ENCODE measurements at regions not wholly inside any gene's neighbourhood (a gene's known extent, or its start where the extent isn't known, plus 50 kb on each side); places are given as distances from the start of the nearest gene placed in this dataset.

DNA sequence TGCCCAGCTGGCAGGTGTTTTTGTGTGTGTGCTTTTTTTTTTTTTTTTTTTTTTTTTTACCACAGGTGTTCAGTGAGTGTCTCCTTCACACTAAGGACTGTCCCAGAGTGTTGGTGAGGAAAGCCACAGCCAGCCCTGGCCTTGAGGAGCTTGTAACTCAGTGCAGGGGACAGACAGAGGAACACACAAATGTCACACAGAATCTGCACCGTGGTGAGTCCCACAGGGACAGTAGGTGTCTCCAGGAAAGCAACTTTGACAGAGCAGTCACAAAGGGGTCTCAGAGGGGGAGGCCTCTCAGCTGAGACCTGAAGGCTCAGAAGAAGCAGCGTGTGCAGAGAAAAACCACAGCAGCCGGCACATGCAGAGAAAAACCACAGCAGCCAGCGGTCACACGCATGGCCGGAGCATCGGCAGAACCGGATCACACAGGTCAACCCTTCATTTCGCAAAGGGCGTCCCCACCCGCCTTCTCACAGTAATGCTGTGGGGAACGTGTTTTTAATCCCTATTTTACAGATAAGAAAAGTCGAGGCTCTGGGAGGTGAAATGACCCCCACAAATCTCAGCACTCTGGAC, 101.7 kb upstream of the PRR5 start:
- no peak for TF ChIP-seq KLF16 (IDR thresholded peaks at IDR 0.05)
- TF ChIP-seq, protein P1, sequence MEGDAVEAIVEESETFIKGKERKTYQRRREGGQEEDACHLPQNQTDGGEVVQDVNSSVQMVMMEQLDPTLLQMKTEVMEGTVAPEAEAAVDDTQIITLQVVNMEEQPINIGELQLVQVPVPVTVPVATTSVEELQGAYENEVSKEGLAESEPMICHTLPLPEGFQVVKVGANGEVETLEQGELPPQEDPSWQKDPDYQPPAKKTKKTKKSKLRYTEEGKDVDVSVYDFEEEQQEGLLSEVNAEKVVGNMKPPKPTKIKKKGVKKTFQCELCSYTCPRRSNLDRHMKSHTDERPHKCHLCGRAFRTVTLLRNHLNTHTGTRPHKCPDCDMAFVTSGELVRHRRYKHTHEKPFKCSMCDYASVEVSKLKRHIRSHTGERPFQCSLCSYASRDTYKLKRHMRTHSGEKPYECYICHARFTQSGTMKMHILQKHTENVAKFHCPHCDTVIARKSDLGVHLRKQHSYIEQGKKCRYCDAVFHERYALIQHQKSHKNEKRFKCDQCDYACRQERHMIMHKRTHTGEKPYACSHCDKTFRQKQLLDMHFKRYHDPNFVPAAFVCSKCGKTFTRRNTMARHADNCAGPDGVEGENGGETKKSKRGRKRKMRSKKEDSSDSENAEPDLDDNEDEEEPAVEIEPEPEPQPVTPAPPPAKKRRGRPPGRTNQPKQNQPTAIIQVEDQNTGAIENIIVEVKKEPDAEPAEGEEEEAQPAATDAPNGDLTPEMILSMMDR (IDR thresholded peaks at IDR 0.05 in 2 of 3, conservative IDR thresholded peaks at IDR 0.05 in 1 of 3; ENCODE audit: insufficient read depth in 2 of 3, low read depth in 1 of 3, low read length in 3 of 3), result no peak
- no peak for TF ChIP-seq RBBP5 (IDR thresholded peaks at IDR 0.05; ENCODE audit: borderline replicate concordance, insufficient read depth, low read length, poor library complexity, severe bottlenecking)
- no peak for TF ChIP-seq NFIC (IDR thresholded peaks at IDR 0.05)
- TF ChIP-seq, protein P2, sequence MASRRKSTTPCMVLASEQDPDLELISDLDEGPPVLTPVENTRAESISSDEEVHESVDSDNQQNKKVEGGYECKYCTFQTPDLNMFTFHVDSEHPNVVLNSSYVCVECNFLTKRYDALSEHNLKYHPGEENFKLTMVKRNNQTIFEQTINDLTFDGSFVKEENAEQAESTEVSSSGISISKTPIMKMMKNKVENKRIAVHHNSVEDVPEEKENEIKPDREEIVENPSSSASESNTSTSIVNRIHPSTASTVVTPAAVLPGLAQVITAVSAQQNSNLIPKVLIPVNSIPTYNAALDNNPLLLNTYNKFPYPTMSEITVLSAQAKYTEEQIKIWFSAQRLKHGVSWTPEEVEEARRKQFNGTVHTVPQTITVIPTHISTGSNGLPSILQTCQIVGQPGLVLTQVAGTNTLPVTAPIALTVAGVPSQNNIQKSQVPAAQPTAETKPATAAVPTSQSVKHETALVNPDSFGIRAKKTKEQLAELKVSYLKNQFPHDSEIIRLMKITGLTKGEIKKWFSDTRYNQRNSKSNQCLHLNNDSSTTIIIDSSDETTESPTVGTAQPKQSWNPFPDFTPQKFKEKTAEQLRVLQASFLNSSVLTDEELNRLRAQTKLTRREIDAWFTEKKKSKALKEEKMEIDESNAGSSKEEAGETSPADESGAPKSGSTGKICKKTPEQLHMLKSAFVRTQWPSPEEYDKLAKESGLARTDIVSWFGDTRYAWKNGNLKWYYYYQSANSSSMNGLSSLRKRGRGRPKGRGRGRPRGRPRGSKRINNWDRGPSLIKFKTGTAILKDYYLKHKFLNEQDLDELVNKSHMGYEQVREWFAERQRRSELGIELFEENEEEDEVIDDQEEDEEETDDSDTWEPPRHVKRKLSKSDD (conservative IDR thresholded peaks at IDR 0.05; ENCODE audit: low read length), result no peak
- no peak for TF ChIP-seq ZNF24 (IDR thresholded peaks at IDR 0.05)
- no peak for TF ChIP-seq SP1 (CRISPR knock-in tag; IDR thresholded peaks at IDR 0.05)
- TF ChIP-seq, protein P3, sequence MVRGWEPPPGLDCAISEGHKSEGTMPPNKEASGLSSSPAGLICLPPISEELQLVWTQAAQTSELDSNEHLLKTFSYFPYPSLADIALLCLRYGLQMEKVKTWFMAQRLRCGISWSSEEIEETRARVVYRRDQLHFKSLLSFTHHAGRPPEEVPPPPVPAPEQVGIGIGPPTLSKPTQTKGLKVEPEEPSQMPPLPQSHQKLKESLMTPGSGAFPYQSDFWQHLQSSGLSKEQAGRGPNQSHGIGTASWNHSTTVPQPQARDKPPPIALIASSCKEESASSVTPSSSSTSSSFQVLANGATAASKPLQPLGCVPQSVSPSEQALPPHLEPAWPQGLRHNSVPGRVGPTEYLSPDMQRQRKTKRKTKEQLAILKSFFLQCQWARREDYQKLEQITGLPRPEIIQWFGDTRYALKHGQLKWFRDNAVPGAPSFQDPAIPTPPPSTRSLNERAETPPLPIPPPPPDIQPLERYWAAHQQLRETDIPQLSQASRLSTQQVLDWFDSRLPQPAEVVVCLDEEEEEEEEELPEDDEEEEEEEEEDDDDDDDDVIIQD (CRISPR knock-in tag; IDR thresholded peaks at IDR 0.05), result no peak
- no peak for TF ChIP-seq POLR2AphosphoS5 (IDR thresholded peaks at IDR 0.05; ENCODE audit: control insufficient read depth, insufficient read depth, low read depth, low read length)
- no peak for TF ChIP-seq NRF1 (conservative IDR thresholded peaks at IDR 0.05 in 1 of 2, IDR thresholded peaks at IDR 0.05 in 1 of 2)

Data from K562 (cell line).